SW480 (cell line): ENCODE measurements at regions not wholly inside any gene's neighbourhood (a gene's known extent, or its start where the extent isn't known, plus 50 kb on each side); places are given as distances from the start of the nearest gene placed in this dataset.
A peak's percentile ranks its signal among the peaks of the same experiment; 100 is the strongest.
"Not testable (repeated sequence)": the region's sequence is repeated elsewhere in the genome, so short reads cannot be mapped to it uniquely, and the experiment has no call there.

Experiments used
- DNase-seq: peaks from one replicate; pipeline ENCODE4 v3.0.0-alpha.2; 2016; ENCODE audit warnings: low spot score

- DNase-seq, result no peak
Observed at GRCh38 chr13:67554746-67555452, 324.8 kb upstream of the PCDH9 start.

- no peak for DNase-seq
Observed at GRCh38 chr13:67554286-67554685, 324.1 kb upstream of the PCDH9 start.

- DNase-seq, result peak; percentile 0
Observed at GRCh38 chr13:67549331-67549730, 319.2 kb upstream of the PCDH9 start.

- DNase-seq, result no peak
Observed at GRCh38 chr13:67538906-67539305, 308.8 kb upstream of the PCDH9 start.

- no peak for DNase-seq
Observed at GRCh38 chr13:67520886-67521285, 290.8 kb upstream of the PCDH9 start.

- DNase-seq, result no peak
Observed at GRCh38 chr13:67519356-67519755, 289.2 kb upstream of the PCDH9 start.

GRCh38 chr13:67518785-67519184, 288.6 kb upstream of the PCDH9 start:
- no peak for DNase-seq

- no peak for DNase-seq
Observed at GRCh38 chr13:67515895-67516294, 285.8 kb upstream of the PCDH9 start.

GRCh38 chr13:67509018-67509417, 278.9 kb upstream of the PCDH9 start:
- no peak for DNase-seq

GRCh38 chr13:67508275-67508674, 278.1 kb upstream of the PCDH9 start:
- DNase-seq, result not testable (repeated sequence)

GRCh38 chr13:67506407-67506806, 276.3 kb upstream of the PCDH9 start:
- DNase-seq, result no peak

- DNase-seq, result no peak
Observed at GRCh38 chr13:67505376-67505775, 275.2 kb upstream of the PCDH9 start.

GRCh38 chr13:67498948-67499347, 268.8 kb upstream of the PCDH9 start:
- DNase-seq, result no peak

GRCh38 chr13:67493835-67494234, 263.7 kb upstream of the PCDH9 start:
- no peak for DNase-seq

- DNase-seq, result no peak
Observed at GRCh38 chr13:67489016-67489415, 258.9 kb upstream of the PCDH9 start.

- DNase-seq, result no peak
Observed at GRCh38 chr13:67481445-67481844, 251.3 kb upstream of the PCDH9 start.

GRCh38 chr13:67474115-67474514, 244.0 kb upstream of the PCDH9 start:
- no peak for DNase-seq

- DNase-seq, result no peak
Observed at GRCh38 chr13:67469623-67470022, 239.5 kb upstream of the PCDH9 start.

GRCh38 chr13:67466569-67466968, 236.4 kb upstream of the PCDH9 start:
- DNase-seq, result no peak

- DNase-seq, result no peak
Observed at GRCh38 chr13:67464154-67464553, 234.0 kb upstream of the PCDH9 start.

- DNase-seq, result no peak
Observed at GRCh38 chr13:67462098-67462497, 232.0 kb upstream of the PCDH9 start.

- DNase-seq, result not testable (repeated sequence)
Observed at GRCh38 chr13:67452526-67452925, 222.4 kb upstream of the PCDH9 start.

GRCh38 chr13:67445436-67445835, 215.3 kb upstream of the PCDH9 start:
- DNase-seq, result no peak

GRCh38 chr13:67443923-67444322, 213.8 kb upstream of the PCDH9 start:
- no peak for DNase-seq
